Suprapubic skin (tissue), 4 donors: ENCODE measurements at regions not wholly inside any gene's neighbourhood (a gene's known extent, or its start where the extent isn't known, plus 50 kb on each side); places are given as distances from the start of the nearest gene placed in this dataset.
"Not testable (repeated sequence)": the region's sequence is repeated elsewhere in the genome, so short reads cannot be mapped to it uniquely, and the experiment has no call there.

Experiments
- DNase-seq, 2 donors: peaks; one replicate each; pipeline ENCODE4 v3.0.0-alpha.2; 2019; ENCODE audit warnings: low spot score in 2 of 2
- H3K27ac ChIP-seq: fragments of 200-600 bp; sonication (generic); one replicate; pipeline ENCODE4 v1.5.1; 2019
- H3K27me3 ChIP-seq: fragments of 200-600 bp; sonication (generic); one replicate; pipeline ENCODE4 v1.5.1; 2019
- H3K36me3 ChIP-seq: fragments of 200-600 bp; sonication (generic); one replicate; pipeline ENCODE4 v1.5.1; 2019
- H3K4me1 ChIP-seq: fragments of 200-600 bp; sonication (generic); one replicate; pipeline ENCODE4 v1.5.1; 2019
- H3K4me3 ChIP-seq: fragments of 200-600 bp; sonication (generic); one replicate; pipeline ENCODE4 v1.5.1; 2019; ENCODE audit warnings: mild to moderate bottlenecking
- H3K9me3 ChIP-seq: fragments of 200-600 bp; sonication (generic); one replicate; pipeline ENCODE4 v1.5.1; 2019
- CTCF ChIP-seq, 2 donors: fragments of 200-600 bp in 1 of 2; fragments of 450-650 bp in 1 of 2; sonication (generic) in 1 of 2; IDR thresholded peaks; one replicate each; pipeline ENCODE4 v1.5.1; 2016 to 2019; ENCODE audit warnings: antibody characterized with exemption in 2 of 2, mild to moderate bottlenecking in 1 of 2, moderate library complexity in 1 of 2
- EP300 ChIP-seq: sonication (generic); formaldehyde crosslinking; IDR thresholded peaks from one replicate; pipeline ENCODE4 v1.6.1; 2017; ENCODE audit warnings: antibody characterized with exemption
- POLR2A ChIP-seq, 2 donors: fragments of 450-650 bp; IDR thresholded peaks; one replicate each; pipeline ENCODE4 v1.6.1; 2017; ENCODE audit warnings: antibody characterized with exemption in 2 of 2, mild to moderate bottlenecking in 2 of 2, moderate library complexity in 2 of 2
- POLR2AphosphoS5 ChIP-seq, 3 donors: sonication (generic); formaldehyde crosslinking; IDR thresholded peaks; one replicate each; pipeline ENCODE4 v1.6.1; 2017; ENCODE audit warnings: antibody characterized with exemption in 3 of 3
- WGBS: methylation state at CpG from one replicate; pipeline ENCODE4 v1.1.5; 2018; 5-methylcytosine and 5-hydroxymethylcytosine counted together

DNA sequence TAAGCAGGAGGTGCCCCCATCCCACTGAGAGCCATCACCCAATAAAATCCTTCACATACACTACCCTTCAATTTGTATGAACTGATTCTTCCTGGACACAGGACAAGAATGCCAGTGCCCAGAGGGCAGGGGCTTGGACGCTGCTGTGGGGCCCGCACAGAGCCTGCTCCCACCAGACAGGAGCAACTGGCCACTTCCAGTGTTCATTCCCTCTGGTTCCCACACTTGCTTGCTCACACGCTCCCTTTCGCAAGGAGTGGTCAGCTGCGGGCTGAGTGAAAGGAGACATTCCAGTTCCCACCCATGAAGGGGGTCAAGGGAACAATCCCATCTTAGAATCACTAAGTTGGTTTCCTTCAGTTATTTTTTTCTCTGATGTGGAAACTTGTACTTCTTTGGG is 314.5 kb upstream of the ACO1 start:
- no peak for TF ChIP-seq POLR2AphosphoS5 (IDR thresholded peaks at IDR 0.05)
- TF ChIP-seq POLR2A (IDR thresholded peaks at IDR 0.05) = no peak
- no peak for TF ChIP-seq CTCF (IDR thresholded peaks at IDR 0.05)
- no peak for TF ChIP-seq EP300
- Histone ChIP-seq H3K27me3 (no peaks in the 10 kb centered on the region), H3K27ac (no peak overlapping the region), H3K9me3 (no peaks in the 10 kb centered on the region), H3K4me3 (no peak overlapping the region), H3K4me1 (no peaks in the 10 kb centered on the region), H3K36me3 (no peaks in the 10 kb centered on the region)
- DNase-seq = no peak
- WGBS = 96% methylated on average over 5 of the region's 5 CpGs

GRCh38 chr9:32072570-32072969 is 311.9 kb upstream of the ACO1 start:
- 64% methylated on average over 2 of the region's 2 CpGs for WGBS
- Histone ChIP-seq H3K4me3 (no peak overlapping the region), H3K36me3 (no peaks in the 10 kb centered on the region), H3K4me1 (no peaks in the 10 kb centered on the region), H3K9me3 (no peaks in the 10 kb centered on the region), H3K27me3 (no peaks in the 10 kb centered on the region), H3K27ac (no peak overlapping the region)
- no peak for DNase-seq
- TF ChIP-seq CTCF (IDR thresholded peaks at IDR 0.05) = no peak
- TF ChIP-seq POLR2A (IDR thresholded peaks at IDR 0.05) = no peak
- TF ChIP-seq EP300 = no peak
- no peak for TF ChIP-seq POLR2AphosphoS5 (IDR thresholded peaks at IDR 0.05)

DNA sequence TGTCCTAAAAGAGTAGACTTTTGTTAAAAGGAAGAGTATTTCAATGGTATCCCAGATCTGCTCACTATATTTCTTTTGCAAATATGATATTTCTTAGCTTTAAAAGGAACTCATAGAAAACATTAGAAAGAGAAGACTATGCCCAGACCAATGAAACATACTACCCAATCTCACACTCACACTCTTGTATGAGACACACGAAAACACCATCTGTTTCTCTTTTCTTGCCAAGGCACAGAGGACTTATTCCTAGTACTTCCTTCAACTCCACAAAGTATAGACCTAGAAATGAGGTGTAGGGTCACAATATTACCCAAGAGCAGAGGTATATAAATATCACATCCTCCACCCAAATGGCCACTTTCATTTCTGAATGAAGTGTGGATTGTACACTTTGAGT is 292.4 kb upstream of the ACO1 start:
- no peaks in the 10 kb centered on the region for H3K36me3 ChIP-seq
- TF ChIP-seq POLR2AphosphoS5 (IDR thresholded peaks at IDR 0.05) (no peak), CTCF (IDR thresholded peaks at IDR 0.05) (no peak)
- no peak overlapping the region for H3K4me3 ChIP-seq
- 69% methylated on average over 1 of the region's 1 CpG for WGBS
- no peak overlapping the region for H3K27ac ChIP-seq
- H3K4me1 ChIP-seq = no peaks in the 10 kb centered on the region
- DNase-seq = no peak
- no peaks in the 10 kb centered on the region for H3K27me3 ChIP-seq
- no peaks in the 10 kb centered on the region for H3K9me3 ChIP-seq

- DNase-seq = no peak
- H3K9me3 ChIP-seq = peaks cover 9% of the 10 kb centered on the region
- no peak overlapping the region for H3K4me3 ChIP-seq
- 77% methylated on average over 2 of the region's 2 CpGs for WGBS
- H3K36me3 ChIP-seq = no peaks in the 10 kb centered on the region
- no peaks in the 10 kb centered on the region for H3K27me3 ChIP-seq
- H3K4me1 ChIP-seq = no peaks in the 10 kb centered on the region
- TF ChIP-seq CTCF (IDR thresholded peaks at IDR 0.05) = no peak
- TF ChIP-seq POLR2AphosphoS5 (IDR thresholded peaks at IDR 0.05) = no peak
- no peak for TF ChIP-seq EP300
- TF ChIP-seq POLR2A (IDR thresholded peaks at IDR 0.05) = no peak
- H3K27ac ChIP-seq = no peak overlapping the region
Measured at GRCh38 chr9:32117291-32117690, 267.2 kb upstream of the ACO1 start.

- no peak for TF ChIP-seq CTCF (IDR thresholded peaks at IDR 0.05)
- TF ChIP-seq EP300 = no peak
- no peak for TF ChIP-seq POLR2A (IDR thresholded peaks at IDR 0.05)
- TF ChIP-seq POLR2AphosphoS5 (IDR thresholded peaks at IDR 0.05) = no peak
- no peaks in the 10 kb centered on the region for H3K9me3 ChIP-seq
- 90% methylated on average over 2 of the region's 3 CpGs for WGBS
- no peak for DNase-seq
- no peak overlapping the region for H3K27ac ChIP-seq
- no peaks in the 10 kb centered on the region for H3K27me3 ChIP-seq
- no peaks in the 10 kb centered on the region for H3K4me1 ChIP-seq
- no peak overlapping the region for H3K4me3 ChIP-seq
- no peaks in the 10 kb centered on the region for H3K36me3 ChIP-seq
Measured at GRCh38 chr9:32128546-32128945, 255.9 kb upstream of the ACO1 start.

DNA sequence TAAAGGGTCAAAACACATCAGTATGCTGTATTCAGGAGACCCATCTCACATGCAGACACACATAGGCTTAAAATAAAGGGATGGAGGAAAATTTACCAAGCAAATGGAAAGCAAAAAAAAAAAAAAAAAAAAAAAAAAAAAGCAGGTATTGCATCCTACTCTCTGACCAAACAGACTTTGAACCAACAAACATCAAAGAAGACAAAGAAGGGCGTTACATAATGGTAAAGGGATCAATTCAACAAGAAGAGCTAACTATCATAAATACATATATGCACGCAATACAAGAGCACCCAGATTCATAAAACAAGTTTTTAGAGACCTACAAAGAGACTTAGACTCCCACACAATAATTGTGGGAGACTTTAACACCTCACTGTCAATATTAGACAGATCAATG is 253.7 kb upstream of the ACO1 start:
- not testable (repeated sequence) for DNase-seq, H3K4me3 ChIP-seq, H3K4me1 ChIP-seq, H3K9me3 ChIP-seq, H3K27me3 ChIP-seq, H3K36me3 ChIP-seq, H3K27ac ChIP-seq
- 56% methylated on average over 2 of the region's 2 CpGs for WGBS
